DND-41 (cell line): ENCODE measurements at regions not wholly inside any gene's neighbourhood (a gene's known extent, or its start where the extent isn't known, plus 50 kb on each side); places are given as distances from the start of the nearest gene placed in this dataset.

Experiments
- EZH2 ChIP-seq: IDR thresholded peaks from 3 replicates; pipeline ENCODE4 v1.6.1; 2012; ENCODE audit warnings: borderline replicate concordance, low read depth, mild to moderate bottlenecking, moderate library complexity, low read length, inconsistent platforms; ENCODE audit not compliant: severe bottlenecking
- TF ChIP-seq, protein P1 (sequence below): IDR thresholded peaks from 2 replicates; pipeline ENCODE4 v1.5.1; 2012; ENCODE audit warnings: borderline replicate concordance, low read length, moderate library complexity, mild to moderate bottlenecking; ENCODE audit not compliant: poor library complexity, severe bottlenecking; ENCODE audit errors: extremely low read depth

- TF ChIP-seq, protein P1, sequence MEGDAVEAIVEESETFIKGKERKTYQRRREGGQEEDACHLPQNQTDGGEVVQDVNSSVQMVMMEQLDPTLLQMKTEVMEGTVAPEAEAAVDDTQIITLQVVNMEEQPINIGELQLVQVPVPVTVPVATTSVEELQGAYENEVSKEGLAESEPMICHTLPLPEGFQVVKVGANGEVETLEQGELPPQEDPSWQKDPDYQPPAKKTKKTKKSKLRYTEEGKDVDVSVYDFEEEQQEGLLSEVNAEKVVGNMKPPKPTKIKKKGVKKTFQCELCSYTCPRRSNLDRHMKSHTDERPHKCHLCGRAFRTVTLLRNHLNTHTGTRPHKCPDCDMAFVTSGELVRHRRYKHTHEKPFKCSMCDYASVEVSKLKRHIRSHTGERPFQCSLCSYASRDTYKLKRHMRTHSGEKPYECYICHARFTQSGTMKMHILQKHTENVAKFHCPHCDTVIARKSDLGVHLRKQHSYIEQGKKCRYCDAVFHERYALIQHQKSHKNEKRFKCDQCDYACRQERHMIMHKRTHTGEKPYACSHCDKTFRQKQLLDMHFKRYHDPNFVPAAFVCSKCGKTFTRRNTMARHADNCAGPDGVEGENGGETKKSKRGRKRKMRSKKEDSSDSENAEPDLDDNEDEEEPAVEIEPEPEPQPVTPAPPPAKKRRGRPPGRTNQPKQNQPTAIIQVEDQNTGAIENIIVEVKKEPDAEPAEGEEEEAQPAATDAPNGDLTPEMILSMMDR = no peak
- no peak for TF ChIP-seq EZH2
Measured at GRCh38 chr15:98422130-98422478, 226.2 kb upstream of the IGF1R start.
